H1 (cell line): ENCODE measurements at regions not wholly inside any gene's neighbourhood (a gene's known extent, or its start where the extent isn't known, plus 50 kb on each side); places are given as distances from the start of the nearest gene placed in this dataset.

Source experiments
- CTCF ChIA-PET: fragments of 300-600 bp; sonication (Branson Sonifier 250); formaldehyde crosslinking; loops from one replicate; lab custom pipeline; 2021; ENCODE audit not compliant: partially characterized antibody; lab: Charles Lee
- POLR2A ChIA-PET: fragments of 300-600 bp; sonication (Branson Sonifier 250); formaldehyde crosslinking; loops from one replicate; lab custom pipeline; 2021; ENCODE audit warnings: inconsistent platforms; ENCODE audit not compliant: partially characterized antibody; lab: Charles Lee
- DNase-seq, 2 experiments: peaks; one replicate each; pipeline versions ENCODE4 v3.0.0 to v3.0.0-alpha.2; 2010 to 2022; ENCODE audit warnings: low spot score in 2 of 2, low read depth in 1 of 2, mixed read lengths in 1 of 2
- FAIRE-seq: peaks from 2 replicates; lab custom pipeline; 2011; peaks lifted over from hg19 to GRCh38; lab: Jason Lieb, UNC
- H2AFZ ChIP-seq: 2 replicates; pipeline ENCODE4 v1.8.1; 2012; ENCODE audit warnings: low read length, inconsistent platforms
- H2AK5ac ChIP-seq: 2 replicates; pipeline ENCODE4 v1.6.1; 2013; ENCODE audit warnings: low read depth, low read length
- H2BK120ac ChIP-seq: replicated peaks from 2 replicates; pipeline ENCODE3; 2013; ENCODE audit warnings: low read depth, low read length, inconsistent platforms
- H2BK12ac ChIP-seq: 2 replicates; pipeline ENCODE4 v1.6.1; 2013; ENCODE audit warnings: low read depth, low read length
- H2BK15ac ChIP-seq: 2 replicates; pipeline ENCODE4 v1.6.1; 2013; ENCODE audit warnings: low read length
- H2BK20ac ChIP-seq: 2 replicates; pipeline ENCODE4 v1.6.1; 2013; ENCODE audit warnings: low read length
- H2BK5ac ChIP-seq: 2 replicates; pipeline ENCODE4 v1.6.1; 2013; ENCODE audit warnings: low read depth, low read length
- H3K14ac ChIP-seq: 2 replicates; pipeline ENCODE4 v1.6.1; 2013; ENCODE audit warnings: inconsistent platforms; ENCODE audit not compliant: insufficient read length
- H3K18ac ChIP-seq: 2 replicates; pipeline ENCODE4 v1.6.1; 2013; ENCODE audit warnings: low read length; ENCODE audit errors: extremely low read depth
- H3K23ac ChIP-seq: 2 replicates; pipeline ENCODE4 v1.6.1; 2013; ENCODE audit warnings: inconsistent platforms; ENCODE audit not compliant: insufficient read length
- H3K23me2 ChIP-seq: 2 replicates; pipeline ENCODE4 v1.6.1; 2013; ENCODE audit warnings: low read depth, low read length
- H3K27ac ChIP-seq: 2 replicates; pipeline ENCODE4 v1.6.1; 2011; ENCODE audit warnings: low read depth, low read length, inconsistent platforms
- H3K27me3 ChIP-seq, 4 experiments: replicated peaks in 1 of 4; 1 replicate in 1 of 4; 2 replicates in 3 of 4; pipeline versions ENCODE4 v1.6.1 to v1.8.1; 2011 to 2013; ENCODE audit warnings: low read length in 3 of 4, mild to moderate bottlenecking in 3 of 4, inconsistent platforms in 2 of 4, mixed read lengths in 2 of 4, moderate library complexity in 1 of 4; ENCODE audit not compliant: control insufficient read depth in 3 of 4, insufficient read depth in 3 of 4; ENCODE audit errors: extremely low read depth in 1 of 4
- H3K36me3 ChIP-seq, 4 experiments: 2 replicates each; pipeline versions ENCODE4 v1.6.1 to v1.8.1; 2011 to 2013; ENCODE audit warnings: mild to moderate bottlenecking in 4 of 4, low read length in 3 of 4, moderate library complexity in 2 of 4, control low read depth in 1 of 4, inconsistent platforms in 1 of 4; ENCODE audit not compliant: insufficient read depth in 4 of 4, control insufficient read depth in 2 of 4
- H3K4ac ChIP-seq: replicated peaks from 2 replicates; pipeline ENCODE3; 2013; ENCODE audit warnings: low read length, low read depth, mixed read lengths, inconsistent platforms; ENCODE audit not compliant: insufficient read length
- H3K4me1 ChIP-seq, 4 experiments: replicated peaks in 1 of 4; 1 replicate in 1 of 4; 2 replicates in 3 of 4; pipeline versions ENCODE4 v1.6.1 to v1.8.1; 2011 to 2013; ENCODE audit warnings: low read length in 3 of 4, inconsistent platforms in 2 of 4, mixed read lengths in 1 of 4; ENCODE audit not compliant: insufficient read depth in 4 of 4, control insufficient read depth in 3 of 4
- H3K4me2 ChIP-seq, 2 experiments: 2 replicates each; pipeline versions ENCODE4 v1.6.1 to v1.8.1; 2011 to 2013; ENCODE audit warnings: low read depth in 2 of 2, low read length in 2 of 2, control low read depth in 1 of 2, inconsistent platforms in 1 of 2, mild to moderate bottlenecking in 1 of 2; ENCODE audit not compliant: insufficient read depth in 1 of 2
- H3K4me3 ChIP-seq, 4 experiments: fragments of 200-600, 300-600 bp in 1 of 4; sonication (generic), shearing (Covaris generic), sonication (Bioruptor Twin) in 1 of 4; 2 replicates each; pipeline versions ENCODE4 v1.5.1 to v1.8.1; 2011 to 2016; ENCODE audit warnings: low read length in 4 of 4, low read depth in 3 of 4, control low read depth in 2 of 4, inconsistent platforms in 2 of 4, mild to moderate bottlenecking in 2 of 4, mixed read lengths in 1 of 4, moderate library complexity in 1 of 4; ENCODE audit not compliant: insufficient read depth in 2 of 4; ENCODE audit errors: extremely low read depth in 1 of 4
- H3K56ac ChIP-seq: replicated peaks from 2 replicates; pipeline ENCODE3; 2013; ENCODE audit warnings: low read depth, mild to moderate bottlenecking, mixed read lengths, low read length, inconsistent platforms; ENCODE audit not compliant: insufficient read length
- H3K79me1 ChIP-seq: 2 replicates; pipeline ENCODE4 v1.6.1; 2013; ENCODE audit warnings: low read depth, low read length, control low read depth
- H3K79me2 ChIP-seq, 2 experiments: 2 replicates each; pipeline versions ENCODE4 v1.6.1 to v1.8.1; 2012 to 2013; ENCODE audit warnings: low read length in 2 of 2, mild to moderate bottlenecking in 2 of 2, inconsistent platforms in 1 of 2; ENCODE audit not compliant: insufficient read depth in 2 of 2, control insufficient read depth in 1 of 2
- H3K9ac ChIP-seq, 4 experiments: replicated peaks in 1 of 4; 1 replicate in 1 of 4; 2 replicates in 3 of 4; pipeline versions ENCODE4 v1.6.1 to v1.8.1; 2011 to 2013; ENCODE audit warnings: low read depth in 3 of 4, low read length in 3 of 4, control low read depth in 2 of 4, mild to moderate bottlenecking in 2 of 4, moderate library complexity in 2 of 4, inconsistent platforms in 1 of 4; ENCODE audit errors: extremely low read depth in 1 of 4
- H3K9me3 ChIP-seq, 2 experiments: 2 replicates each; pipeline versions ENCODE4 v1.6.1 to v1.8.1; 2012 to 2013; ENCODE audit warnings: mild to moderate bottlenecking in 2 of 2, moderate library complexity in 2 of 2, control low read depth in 1 of 2, inconsistent platforms in 1 of 2, low read depth in 1 of 2, low read length in 1 of 2, mixed read lengths in 1 of 2; ENCODE audit not compliant: insufficient read depth in 2 of 2
- H4K20me1 ChIP-seq, 2 experiments: replicated peaks in 1 of 2; 2 replicates each; pipeline versions ENCODE3 to v1.8.1; 2011 to 2013; ENCODE audit warnings: inconsistent platforms in 2 of 2, low read length in 2 of 2, mild to moderate bottlenecking in 1 of 2; ENCODE audit not compliant: insufficient read depth in 2 of 2, control insufficient read depth in 1 of 2
- H4K5ac ChIP-seq: 2 replicates; pipeline ENCODE4 v1.6.1; 2013; ENCODE audit warnings: low read length, low read depth, mixed read lengths, inconsistent platforms; ENCODE audit not compliant: insufficient read length
- H4K8ac ChIP-seq: 2 replicates; pipeline ENCODE4 v1.8.0; 2013; ENCODE audit warnings: mild to moderate bottlenecking, moderate library complexity, low read length, inconsistent platforms; ENCODE audit not compliant: insufficient read depth; ENCODE audit errors: extremely low read depth
- H4K91ac ChIP-seq: replicated peaks from 2 replicates; pipeline ENCODE3; 2013; ENCODE audit warnings: low read length, mixed read lengths, inconsistent platforms; ENCODE audit not compliant: insufficient read length
- ATF2 ChIP-seq: IDR thresholded peaks from 2 replicates; pipeline ENCODE4 v1.6.1; 2012; ENCODE audit warnings: low read length, inconsistent platforms
- ATF3 ChIP-seq: IDR thresholded peaks from 2 replicates; pipeline ENCODE4 v1.6.1; 2011; ENCODE audit warnings: low read depth, mild to moderate bottlenecking, low read length; ENCODE audit not compliant: insufficient read depth
- EZH2 ChIP-seq: fragments of 200-600 bp; sonication (generic); IDR thresholded peaks from 2 replicates; pipeline ENCODE4 v1.7.1; 2012; ENCODE audit warnings: low read depth, mild to moderate bottlenecking, moderate library complexity, low read length, inconsistent platforms; ENCODE audit not compliant: severe bottlenecking
- FOSL1 ChIP-seq: IDR thresholded peaks from 2 replicates; pipeline ENCODE4 v1.6.1; 2011; ENCODE audit warnings: mild to moderate bottlenecking, low read depth, low read length, moderate library complexity; ENCODE audit not compliant: insufficient read depth
- HDAC6 ChIP-seq: IDR thresholded peaks from one replicate; pipeline ENCODE4 v1.7.1; 2012; ENCODE audit warnings: low read depth, mild to moderate bottlenecking, inconsistent platforms, low read length, moderate library complexity
- KDM4A ChIP-seq: IDR thresholded peaks from one replicate; pipeline ENCODE4 v1.7.1; 2012; ENCODE audit warnings: low read depth, mild to moderate bottlenecking, moderate library complexity, low read length, inconsistent platforms; ENCODE audit not compliant: severe bottlenecking
- RAD21 ChIP-seq, 2 experiments: IDR thresholded peaks in 1 of 2; conservative IDR thresholded peaks in 1 of 2; 2 replicates each; pipeline ENCODE4 v1.6.1; 2011; ENCODE audit warnings: low read depth in 2 of 2, low read length in 2 of 2, improper control_type of control experiment in 1 of 2, inconsistent platforms in 1 of 2, mild to moderate bottlenecking in 1 of 2, moderate library complexity in 1 of 2
- SAP30 ChIP-seq: fragments of 300-600 bp; sonication (generic); IDR thresholded peaks from 2 replicates; pipeline ENCODE4 v1.7.1; 2012; ENCODE audit warnings: low read length, moderate library complexity, mild to moderate bottlenecking, inconsistent platforms; ENCODE audit not compliant: insufficient read depth, insufficient replicate concordance
- SP2 ChIP-seq: IDR thresholded peaks from 2 replicates; pipeline ENCODE4 v1.6.1; 2012; ENCODE audit warnings: mild to moderate bottlenecking, low read length, inconsistent platforms
- SP4 ChIP-seq: IDR thresholded peaks from 2 replicates; pipeline ENCODE4 v1.6.1; 2012; ENCODE audit warnings: low read length, inconsistent platforms
- TEAD4 ChIP-seq: IDR thresholded peaks from 2 replicates; pipeline ENCODE4 v1.6.1; 2012; ENCODE audit warnings: low read depth, low read length, inconsistent platforms, mixed read lengths
- WGBS, 2 experiments: shearing (Covaris generic) in 1 of 2; methylation state at CpG; one replicate each; pipeline versions ENCODE4 v1.1.6 to v1.1.7; 2013 to 2015; ENCODE audit warnings: low lambda C conversion rate in 2 of 2, mixed read lengths in 2 of 2, inconsistent platforms in 1 of 2, low coverage in 1 of 2, missing lambda C conversion rate in 1 of 2; ENCODE audit not compliant: insufficient replicate concordance in 2 of 2, insufficient coverage in 1 of 2, insufficient read length in 1 of 2; ENCODE audit errors: extremely low coverage in 1 of 2, missing lambda C conversion rate in 1 of 2; 5-methylcytosine and 5-hydroxymethylcytosine counted together

- no peak for FAIRE-seq
- Histone ChIP-seq H3K4ac (no peak overlapping the region), H3K79me2 (no peaks in the 10 kb centered on the region), H2BK5ac (no peak overlapping the region), H4K20me1 (no peaks in the 10 kb centered on the region), H3K23ac (no peak overlapping the region), H3K27ac (no peak overlapping the region), H4K8ac (no peak overlapping the region), H3K4me1 (no peaks in the 10 kb centered on the region), H3K79me1 (no peaks in the 10 kb centered on the region), H3K18ac (no peak overlapping the region), H2BK120ac (no peak overlapping the region), H4K91ac (no peak overlapping the region), H3K27me3 (no peaks in the 10 kb centered on the region), H3K23me2 (no peaks in the 10 kb centered on the region), H2BK15ac (no peak overlapping the region), H4K5ac (no peak overlapping the region), H3K4me3 (no peak overlapping the region), H2AK5ac (no peak overlapping the region), H3K14ac (no peak overlapping the region), H3K36me3 (no peaks in the 10 kb centered on the region), H2BK20ac (no peak overlapping the region), H3K9me3 (no peaks in the 10 kb centered on the region), H3K4me2 (no peak overlapping the region), H3K56ac (no peak overlapping the region), H2AFZ (no peak overlapping the region), H3K9ac (no peak overlapping the region), H2BK12ac (no peak overlapping the region)
- POLR2A ChIA-PET: no interaction called here
- CTCF ChIA-PET: no interaction called here
- no peak for DNase-seq
- 83% methylated on average over 1 of the region's 1 CpG; no CpG with 5 or more reads in 1 of the 2 experiments for WGBS, 2 experiments
- TF ChIP-seq RAD21 (IDR thresholded peaks at IDR 0.05 in 1 of 2, conservative IDR thresholded peaks at IDR 0.05 in 1 of 2; ENCODE audit: low read depth in 2 of 2, low read length in 2 of 2) (no peak), ATF3 (no peak), FOSL1 (no peak), HDAC6 (no peak), TEAD4 (no peak), SAP30 (no peak), EZH2 (no peak), SP2 (no peak), ATF2 (no peak), SP4 (no peak), KDM4A (no peak)
Observed at GRCh38 chr4:124035364-124036041, 638.9 kb downstream of the SPRY1 start.
